Endothelial cell of umbilical vein (primary cell): ENCODE measurements at regions not wholly inside any gene's neighbourhood (a gene's known extent, or its start where the extent isn't known, plus 50 kb on each side); places are given as distances from the start of the nearest gene placed in this dataset.

Experiments used
- BruUV-seq: library from RNA; stranded (reverse); fragments of 400-500 nt; replicated peaks from 2 replicates; lab custom pipeline; 2021; lab: Mats Ljungman, UMichigan
- CTCF ChIA-PET: fragments of 300-600, 350-600 bp; sonication (Branson Sonifier 250); formaldehyde crosslinking; loops from one replicate; lab custom pipeline; 2021; ENCODE audit warnings: antibody characterized with exemption, inconsistent platforms; lab: Charles Lee
- POLR2A ChIA-PET: fragments of 300-600, 350-600 bp; sonication (Branson Sonifier 250); formaldehyde crosslinking; loops from one replicate; lab custom pipeline; 2021; ENCODE audit warnings: antibody characterized with exemption, inconsistent platforms; lab: Charles Lee
- DNase-seq: peaks from one replicate; pipeline ENCODE4 v3.0.0-alpha.2; 2011; ENCODE audit warnings: low read depth, low spot score
- FAIRE-seq: peaks from 2 replicates; lab custom pipeline; 2011; peaks lifted over from hg19 to GRCh38; lab: Jason Lieb, UNC
- H2AFZ ChIP-seq: 2 replicates; pipeline ENCODE4 v1.6.0; 2012; ENCODE audit warnings: low read depth, low read length, control low read depth, inconsistent platforms
- H3K27ac ChIP-seq: 2 replicates; pipeline ENCODE4 v1.5.1; 2011; ENCODE audit warnings: low read depth, mild to moderate bottlenecking, control low read depth, low read length, moderate library complexity; ENCODE audit not compliant: insufficient read depth
- H3K27me3 ChIP-seq, 2 experiments: 2 replicates each; pipeline versions ENCODE4 v1.6.0 to v1.6.1; 2011; ENCODE audit warnings: low read length in 2 of 2, mixed read lengths in 1 of 2; ENCODE audit not compliant: control insufficient read depth in 2 of 2, insufficient read depth in 2 of 2
- H3K36me3 ChIP-seq, 2 experiments: 2 replicates in 1 of 2; 3 replicates in 1 of 2; pipeline ENCODE4 v1.5.1; 2011; ENCODE audit warnings: low read length in 2 of 2, mild to moderate bottlenecking in 1 of 2, moderate library complexity in 1 of 2; ENCODE audit not compliant: control insufficient read depth in 2 of 2, insufficient read depth in 2 of 2; ENCODE audit errors: extremely low read depth in 1 of 2
- H3K4me1 ChIP-seq: 3 replicates; pipeline ENCODE4 v1.5.1; 2011; ENCODE audit warnings: mild to moderate bottlenecking, low read length; ENCODE audit not compliant: control insufficient read depth, insufficient read depth; ENCODE audit errors: extremely low read depth
- H3K4me2 ChIP-seq: 2 replicates; pipeline ENCODE4 v1.6.1; 2011; ENCODE audit warnings: low read length, control low read depth, mixed read lengths; ENCODE audit not compliant: insufficient read depth
- H3K4me3 ChIP-seq, 3 experiments: fragments of 200-600 bp in 1 of 3; sonication (generic), shearing (Covaris generic) in 1 of 3; replicated peaks in 1 of 3; 2 replicates each; pipeline ENCODE4 v1.5.1; 2011 to 2016; ENCODE audit warnings: control low read depth in 3 of 3, low read length in 3 of 3, mild to moderate bottlenecking in 2 of 3, inconsistent platforms in 1 of 3, low read depth in 1 of 3, moderate library complexity in 1 of 3; ENCODE audit not compliant: insufficient read depth in 1 of 3
- H3K79me2 ChIP-seq: 2 replicates; pipeline ENCODE4 v1.6.0; 2012; ENCODE audit warnings: low read length, inconsistent platforms; ENCODE audit not compliant: control insufficient read depth, insufficient read depth
- H3K9ac ChIP-seq: replicated peaks from 2 replicates; pipeline ENCODE3; 2011; ENCODE audit warnings: low read length, control low read depth; ENCODE audit not compliant: insufficient read depth; ENCODE audit errors: extremely low read depth
- H3K9me1 ChIP-seq: replicated peaks from 3 replicates; pipeline ENCODE4 v1.6.0; 2011; ENCODE audit warnings: mild to moderate bottlenecking, low read length; ENCODE audit not compliant: control insufficient read depth, insufficient read depth; ENCODE audit errors: extremely low read depth
- H3K9me3 ChIP-seq: replicated peaks from 2 replicates; pipeline ENCODE4 v1.5.1; 2012; ENCODE audit warnings: low read length, inconsistent platforms; ENCODE audit not compliant: control insufficient read depth, insufficient read depth
- H4K20me1 ChIP-seq: replicated peaks from 2 replicates; pipeline ENCODE3; 2011; ENCODE audit warnings: mild to moderate bottlenecking, low read length; ENCODE audit not compliant: control insufficient read depth, insufficient read depth; ENCODE audit errors: extremely low read depth
- CTCF ChIP-seq, 2 donors: IDR thresholded peaks; 1 replicate in 1 of 2; 2 replicates in 1 of 2; pipeline ENCODE4 v1.5.1; 2011; ENCODE audit warnings: low read length in 2 of 2, mild to moderate bottlenecking in 2 of 2, moderate library complexity in 2 of 2, control low read depth in 1 of 2, inconsistent platforms in 1 of 2, low read depth in 1 of 2; ENCODE audit not compliant: insufficient read depth in 1 of 2; ENCODE audit errors: extremely low read depth in 1 of 2
- EZH2 ChIP-seq: IDR thresholded peaks from 2 replicates; pipeline ENCODE4 v1.6.1; 2012; ENCODE audit warnings: borderline replicate concordance, low read depth, mild to moderate bottlenecking, moderate library complexity, low read length, inconsistent platforms; ENCODE audit not compliant: severe bottlenecking
- FOS ChIP-seq: IDR thresholded peaks from 2 replicates; pipeline ENCODE4 v1.6.1; 2011; ENCODE audit warnings: mild to moderate bottlenecking, low read length, moderate library complexity, borderline replicate concordance; ENCODE audit not compliant: insufficient read depth
- GATA2 ChIP-seq: IDR thresholded peaks from 2 replicates; pipeline ENCODE4 v1.7.0; 2011; ENCODE audit warnings: low read depth, mild to moderate bottlenecking, moderate library complexity, mixed read lengths, low read length; ENCODE audit not compliant: insufficient read length, insufficient read depth
- JUN ChIP-seq: IDR thresholded peaks from 2 replicates; pipeline ENCODE4 v1.6.1; 2011; ENCODE audit warnings: borderline replicate concordance, low read depth; ENCODE audit not compliant: insufficient read length, insufficient read depth
- MYC ChIP-seq: IDR thresholded peaks from one replicate; pipeline ENCODE4 v1.6.1; 2011; ENCODE audit warnings: mild to moderate bottlenecking, low read depth, low read length
- POLR2A ChIP-seq: IDR thresholded peaks from 2 replicates; pipeline ENCODE4 v1.6.1; 2012; ENCODE audit warnings: low read depth, mild to moderate bottlenecking, control low read depth, low read length
- POLR2AphosphoS5 ChIP-seq: IDR thresholded peaks from 2 replicates; pipeline ENCODE4 v1.6.1; 2012; ENCODE audit warnings: low read depth, mild to moderate bottlenecking, control low read depth, low read length, moderate library complexity; ENCODE audit not compliant: insufficient read depth
- dilution Hi-C: fragments of 300-500 bp; cut with MboI; formaldehyde crosslinking; loops from one replicate; pipeline ENCODE4 v1.15.0; 2019; ENCODE audit warnings: low sequenced_read_pairs; ENCODE audit not compliant: extremely low pct_ligation_motif_present
- intact Hi-C: fragments of 100-400 bp; cut with micrococcal nuclease; formaldehyde crosslinking; loops from one replicate; pipeline ENCODE4 v1.10.0; 2022
- TF ChIP-seq, protein P1 (sequence below): IDR thresholded peaks from 2 replicates; pipeline ENCODE4 v1.6.1; 2011; ENCODE audit not compliant: insufficient read depth, insufficient read length

DNA sequence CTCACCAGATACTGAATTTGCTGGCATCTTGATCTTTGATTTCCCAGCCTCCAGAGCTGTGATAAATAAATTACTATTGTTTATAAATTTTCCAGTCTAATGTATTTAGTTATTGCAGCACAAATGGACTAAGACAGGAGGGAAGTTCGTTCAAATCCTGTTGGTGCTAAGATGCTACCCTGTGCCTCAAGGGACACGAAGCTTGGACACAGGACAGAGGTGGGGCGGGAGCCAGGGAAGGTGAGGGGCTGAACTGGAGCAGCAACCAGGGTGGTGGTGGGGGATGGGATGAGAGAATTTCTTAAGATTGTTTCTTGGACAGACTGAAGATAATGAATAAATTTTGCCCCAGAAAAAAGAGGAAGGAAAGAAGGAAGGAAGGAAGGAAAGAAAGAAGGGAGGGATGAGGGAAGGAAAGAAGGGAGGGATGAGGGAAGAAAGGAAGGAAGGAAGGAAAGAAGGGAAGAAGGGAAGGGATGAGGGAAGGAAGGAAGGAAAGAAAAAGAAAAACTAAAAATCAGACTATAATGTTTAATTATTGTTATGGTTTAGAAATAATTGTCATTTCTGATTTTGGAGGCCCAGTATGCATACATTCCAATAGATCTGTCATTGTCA, 127.2 kb downstream of the CDC5L start:
- DNase-seq (no peak), FAIRE-seq (no peak)
- Histone ChIP-seq H3K9ac (no peak overlapping the region), H3K27ac (no peak overlapping the region), H3K79me2 (no peaks in the 10 kb centered on the region), H4K20me1 (no peaks in the 10 kb centered on the region), H3K4me3 (no peak overlapping the region), H2AFZ (no peak overlapping the region), H3K9me1 (no peaks in the 10 kb centered on the region), H3K4me2 (no peak overlapping the region), H3K4me1 (no peaks in the 10 kb centered on the region), H3K27me3 (peaks cover 0 to 6% of the 10 kb centered on the region in 2 experiments), H3K9me3 (no peaks in the 10 kb centered on the region), H3K36me3 (no peaks in the 10 kb centered on the region)
- no peak for TF ChIP-seq CTCF (IDR thresholded peaks at IDR 0.05; ENCODE audit: extremely low read depth in 1 of 2, insufficient read depth in 1 of 2, low read depth in 1 of 2, low read length in 2 of 2)
- dilution Hi-C loops = no loop called here
- POLR2A ChIA-PET = no interaction called here
- no TSS peak for BruUV-seq
- intact Hi-C loops = no loop called here
- CTCF ChIA-PET = interaction anchor here (1.4 kb wide), 1 partner anchor 39 kb away, joined by 3 read pairs; no protein-coding TSS in a partner anchor

GRCh38 chr6:44522871-44523270, 135.4 kb downstream of the CDC5L start:
- intact Hi-C loops = no loop called here

More at GRCh38 chr6:44522871-44523270, 135.4 kb downstream of the CDC5L start:
- no peaks in the 10 kb centered on the region for H3K9me3 ChIP-seq
- no peaks in the 10 kb centered on the region for H3K36me3 ChIP-seq
- no peak overlapping the region for H3K4me2 ChIP-seq
- H3K4me1 ChIP-seq = no peaks in the 10 kb centered on the region
- no peak overlapping the region for H3K9ac ChIP-seq
- H3K79me2 ChIP-seq = no peaks in the 10 kb centered on the region
- no TSS peak for BruUV-seq
- no peak for FAIRE-seq
- no peak overlapping the region for H3K4me3 ChIP-seq
- no peak for TF ChIP-seq GATA2
- no peak for TF ChIP-seq MYC
- no peak for TF ChIP-seq POLR2AphosphoS5
- no peak for TF ChIP-seq FOS
- TF ChIP-seq POLR2A = no peak
- TF ChIP-seq, protein P1, sequence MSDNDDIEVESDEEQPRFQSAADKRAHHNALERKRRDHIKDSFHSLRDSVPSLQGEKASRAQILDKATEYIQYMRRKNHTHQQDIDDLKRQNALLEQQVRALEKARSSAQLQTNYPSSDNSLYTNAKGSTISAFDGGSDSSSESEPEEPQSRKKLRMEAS = no peak
- no peak for TF ChIP-seq EZH2
- TF ChIP-seq JUN = no peak
- TF ChIP-seq CTCF (IDR thresholded peaks at IDR 0.05; ENCODE audit: extremely low read depth in 1 of 2, insufficient read depth in 1 of 2, low read depth in 1 of 2, low read length in 2 of 2) = no peak
- no peak for DNase-seq
- no peak overlapping the region for H3K27ac ChIP-seq
- H3K27me3 ChIP-seq = peaks cover 0 to 7% of the 10 kb centered on the region in 2 experiments
- H3K9me1 ChIP-seq = no peaks in the 10 kb centered on the region
- CTCF ChIA-PET = interaction anchor here (2.7 kb wide), 1 partner anchor 47 kb away, joined by 10 read pairs; no protein-coding TSS in a partner anchor
- POLR2A ChIA-PET = no interaction called here
- H2AFZ ChIP-seq = no peak overlapping the region
- no peaks in the 10 kb centered on the region for H4K20me1 ChIP-seq
- dilution Hi-C loops = no loop called here
